PC-3 (cell line): ENCODE measurements at regions not wholly inside any gene's neighbourhood (a gene's known extent, or its start where the extent isn't known, plus 50 kb on each side); places are given as distances from the start of the nearest gene placed in this dataset.

ENCODE experiments used
- ATAC-seq: fragments of 200-7000 bp; cut with Tn5 transposase; 2 replicates; pipeline ENCODE4 v1.9.1; 2020; ENCODE audit warnings: mild to moderate bottlenecking, moderate library complexity
- BruUV-seq: library from RNA; stranded (reverse); fragments of 400-500 nt; replicated peaks from 2 replicates; lab custom pipeline; 2021; lab: Mats Ljungman, UMichigan
- CTCF ChIA-PET: fragments of 300-600 bp; sonication (Branson Sonifier 250); formaldehyde crosslinking; loops from one replicate; lab custom pipeline; 2022; ENCODE audit warnings: antibody characterized with exemption; lab: Charles Lee
- POLR2A ChIA-PET: fragments of 300-600 bp; sonication (Branson Sonifier 250); formaldehyde crosslinking; loops from one replicate; lab custom pipeline; 2022; ENCODE audit warnings: antibody characterized with exemption; ENCODE audit not compliant: unreplicated experiment; lab: Charles Lee
- DNase-seq: peaks from one replicate; pipeline ENCODE4 v3.0.0-alpha.2; 2015
- H2AFZ ChIP-seq: fragments of 300-600 bp; sonication (generic); 2 replicates; pipeline ENCODE4 v1.6.0; 2016; ENCODE audit warnings: antibody characterized with exemption, low read length
- H3F3A ChIP-seq: fragments of 300-600 bp; sonication (generic); one replicate; pipeline ENCODE4 v1.6.0; 2017; ENCODE audit warnings: antibody characterized with exemption, low read length, control low read depth, mild to moderate bottlenecking; ENCODE audit not compliant: unreplicated experiment
- H3K27ac ChIP-seq: fragments of 300-600 bp; sonication (generic); 2 replicates; pipeline ENCODE4 v1.5.1; 2016; ENCODE audit warnings: mild to moderate bottlenecking, low read length
- H3K27me3 ChIP-seq: fragments of 300-600 bp; sonication (generic); 2 replicates; pipeline ENCODE4 v1.6.1; 2016; ENCODE audit warnings: low read length, mixed read lengths
- H3K36me3 ChIP-seq: fragments of 300-600 bp; sonication (generic); 2 replicates; pipeline ENCODE4 v1.6.1; 2016; ENCODE audit warnings: low read depth, mixed run types, low read length, mixed read lengths
- H3K4me1 ChIP-seq: fragments of 300-600 bp; sonication (generic); 2 replicates; pipeline ENCODE4 v1.5.1; 2016; ENCODE audit warnings: low read length; ENCODE audit not compliant: insufficient read depth
- H3K4me2 ChIP-seq: fragments of 300-600 bp; sonication (generic); 2 replicates; pipeline ENCODE4 v1.6.0; 2016; ENCODE audit warnings: low read length
- H3K4me3 ChIP-seq: fragments of 300-600 bp; sonication (generic); 2 replicates; pipeline ENCODE4 v1.5.1; 2016; ENCODE audit warnings: mild to moderate bottlenecking, low read length, mixed read lengths
- H3K79me2 ChIP-seq: fragments of 300-600 bp; sonication (generic); 2 replicates; pipeline ENCODE4 v1.6.1; 2017; ENCODE audit warnings: low read length, mixed read lengths
- H3K9ac ChIP-seq: fragments of 300-600 bp; sonication (generic); 2 replicates; pipeline ENCODE4 v1.6.0; 2016; ENCODE audit warnings: mild to moderate bottlenecking, low read length
- H3K9me2 ChIP-seq: fragments of 300-600 bp; sonication (generic); replicated peaks from 2 replicates; pipeline ENCODE4 v1.6.1; 2016; ENCODE audit warnings: mixed run types, low read length, mixed read lengths
- H3K9me3 ChIP-seq: fragments of 300-600 bp; sonication (generic); 2 replicates; pipeline ENCODE4 v1.6.1; 2016; ENCODE audit warnings: low read length, mixed read lengths
- H4K20me1 ChIP-seq: fragments of 300-600 bp; sonication (generic); 2 replicates; pipeline ENCODE4 v1.6.1; 2016; ENCODE audit warnings: low read length, mixed read lengths
- EZH2 ChIP-seq: fragments of 300-600 bp; sonication (generic); IDR thresholded peaks from one replicate; pipeline ENCODE4 v1.6.1; 2017; ENCODE audit warnings: antibody characterized with exemption, mild to moderate bottlenecking, low read length; ENCODE audit not compliant: unreplicated experiment
- EZH2phosphoT487 ChIP-seq: fragments of 300-600 bp; sonication (generic); IDR thresholded peaks from 2 replicates; pipeline ENCODE4 v1.6.1; 2018; ENCODE audit warnings: mild to moderate bottlenecking, antibody characterized with exemption, low read length, borderline replicate concordance
- intact Hi-C: fragments of 100-400 bp; cut with micrococcal nuclease; formaldehyde crosslinking; loops from 2 replicates; pipeline ENCODE4 v1.9.0; 2023
- TF ChIP-seq, protein P1 (sequence below): fragments of 300-600 bp; sonication (generic); conservative IDR thresholded peaks from 2 replicates; pipeline ENCODE4 v1.5.1; 2017; ENCODE audit warnings: antibody characterized with exemption, low read depth, mild to moderate bottlenecking, low read length

DNA sequence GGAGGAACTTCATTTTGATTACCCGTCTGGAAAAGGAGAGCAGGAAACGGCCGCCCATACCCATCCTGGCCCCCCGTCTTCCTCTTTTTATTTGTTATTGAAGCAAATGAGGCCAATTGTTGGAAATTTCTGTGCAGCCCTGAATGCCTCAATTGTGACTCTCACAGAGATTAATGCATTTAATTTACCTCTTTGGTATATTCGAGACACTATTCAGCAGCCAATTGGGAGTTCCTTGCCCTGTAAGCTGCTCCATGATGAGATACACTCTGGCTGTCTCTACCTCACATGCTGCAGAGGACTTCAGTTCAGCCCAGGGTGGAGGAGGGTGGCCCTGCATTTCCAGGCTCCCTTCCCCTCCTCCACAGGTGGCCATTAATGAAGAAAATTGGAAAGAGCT is 60.6 kb upstream of the NTM start:
- Histone ChIP-seq H3F3A (no peaks in the 10 kb centered on the region), H3K4me3 (no peak overlapping the region), H3K9me3 (no peaks in the 10 kb centered on the region), H4K20me1 (no peaks in the 10 kb centered on the region), H3K36me3 (no peaks in the 10 kb centered on the region), H3K9ac (no peak overlapping the region), H2AFZ (no peak overlapping the region), H3K4me2 (no peak overlapping the region), H3K9me2 (no peaks in the 10 kb centered on the region), H3K4me1 (no peaks in the 10 kb centered on the region), H3K27ac (no peak overlapping the region), H3K79me2 (no peaks in the 10 kb centered on the region), H3K27me3 (peaks cover 42% of the 10 kb centered on the region)
- ChIA-PET POLR2A (no interaction called here), CTCF (no interaction called here)
- no TSS peak for BruUV-seq
- intact Hi-C loops: no loop called here
- ATAC-seq (no peak), DNase-seq (no peak)
- TF ChIP-seq EZH2 (no peak), EZH2phosphoT487 (no peak)
- TF ChIP-seq, protein P1, sequence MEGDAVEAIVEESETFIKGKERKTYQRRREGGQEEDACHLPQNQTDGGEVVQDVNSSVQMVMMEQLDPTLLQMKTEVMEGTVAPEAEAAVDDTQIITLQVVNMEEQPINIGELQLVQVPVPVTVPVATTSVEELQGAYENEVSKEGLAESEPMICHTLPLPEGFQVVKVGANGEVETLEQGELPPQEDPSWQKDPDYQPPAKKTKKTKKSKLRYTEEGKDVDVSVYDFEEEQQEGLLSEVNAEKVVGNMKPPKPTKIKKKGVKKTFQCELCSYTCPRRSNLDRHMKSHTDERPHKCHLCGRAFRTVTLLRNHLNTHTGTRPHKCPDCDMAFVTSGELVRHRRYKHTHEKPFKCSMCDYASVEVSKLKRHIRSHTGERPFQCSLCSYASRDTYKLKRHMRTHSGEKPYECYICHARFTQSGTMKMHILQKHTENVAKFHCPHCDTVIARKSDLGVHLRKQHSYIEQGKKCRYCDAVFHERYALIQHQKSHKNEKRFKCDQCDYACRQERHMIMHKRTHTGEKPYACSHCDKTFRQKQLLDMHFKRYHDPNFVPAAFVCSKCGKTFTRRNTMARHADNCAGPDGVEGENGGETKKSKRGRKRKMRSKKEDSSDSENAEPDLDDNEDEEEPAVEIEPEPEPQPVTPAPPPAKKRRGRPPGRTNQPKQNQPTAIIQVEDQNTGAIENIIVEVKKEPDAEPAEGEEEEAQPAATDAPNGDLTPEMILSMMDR: no peak

DNA sequence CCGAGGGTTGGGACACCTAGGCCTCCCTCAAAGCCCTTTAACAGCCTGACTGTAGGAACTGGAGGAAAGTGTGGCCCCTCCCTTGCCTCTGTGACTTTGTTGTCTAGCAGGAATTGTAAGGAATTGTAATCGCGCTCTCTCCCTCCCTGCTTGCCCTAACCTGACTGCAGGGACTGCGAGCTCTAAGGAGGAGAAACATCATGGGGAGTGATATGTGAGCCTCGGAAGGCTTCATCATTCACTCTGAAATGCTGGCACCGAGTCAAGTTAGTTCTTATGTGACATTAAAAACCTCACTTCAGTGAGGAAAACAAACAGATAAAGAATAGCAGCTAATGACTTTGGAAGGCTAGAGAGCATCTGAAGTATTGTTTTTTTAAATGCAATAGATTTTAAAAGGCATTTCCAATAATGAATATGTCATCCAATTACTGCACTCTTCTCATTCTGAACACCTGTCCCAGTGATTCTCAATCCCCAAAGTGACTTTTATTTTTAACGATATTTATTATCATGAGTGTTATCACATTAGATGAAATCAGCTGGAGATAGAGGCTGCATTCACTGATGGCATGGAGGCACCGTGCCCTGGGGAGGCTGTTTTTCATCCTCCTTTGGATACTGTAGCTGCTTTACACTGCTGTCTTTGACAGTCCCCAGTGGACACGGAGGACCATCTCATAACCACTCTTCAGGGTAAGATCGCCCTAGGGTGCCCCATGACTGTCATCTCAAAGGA is 58.5 kb upstream of the NTM start:
- H3K9me2 ChIP-seq: no peaks in the 10 kb centered on the region
- DNase-seq (no peak), ATAC-seq (no peak)
- H3K79me2 ChIP-seq: no peaks in the 10 kb centered on the region
- ChIA-PET CTCF (no interaction called here), POLR2A (no interaction called here)
- no peaks in the 10 kb centered on the region for H3K9me3 ChIP-seq
- H4K20me1 ChIP-seq: no peaks in the 10 kb centered on the region
- H3K36me3 ChIP-seq: no peaks in the 10 kb centered on the region
- no peak overlapping the region for H3K27ac ChIP-seq
- no peaks in the 10 kb centered on the region for H3F3A ChIP-seq
- no peak for TF ChIP-seq EZH2
- TF ChIP-seq, protein P1: no peak
- no peak for TF ChIP-seq EZH2phosphoT487
- H3K4me2 ChIP-seq: no peak overlapping the region
- peaks cover 31% of the 10 kb centered on the region for H3K27me3 ChIP-seq
- no peak overlapping the region for H2AFZ ChIP-seq
- no peak overlapping the region for H3K9ac ChIP-seq
- intact Hi-C loops: no loop called here
- BruUV-seq: no TSS peak
- H3K4me1 ChIP-seq: no peaks in the 10 kb centered on the region
- no peak overlapping the region for H3K4me3 ChIP-seq
